ENCODE measurements at regions not wholly inside any gene's neighbourhood (a gene's known extent, or its start where the extent isn't known, plus 50 kb on each side); places are given as distances from the start of the nearest gene placed in this dataset.

DNA sequence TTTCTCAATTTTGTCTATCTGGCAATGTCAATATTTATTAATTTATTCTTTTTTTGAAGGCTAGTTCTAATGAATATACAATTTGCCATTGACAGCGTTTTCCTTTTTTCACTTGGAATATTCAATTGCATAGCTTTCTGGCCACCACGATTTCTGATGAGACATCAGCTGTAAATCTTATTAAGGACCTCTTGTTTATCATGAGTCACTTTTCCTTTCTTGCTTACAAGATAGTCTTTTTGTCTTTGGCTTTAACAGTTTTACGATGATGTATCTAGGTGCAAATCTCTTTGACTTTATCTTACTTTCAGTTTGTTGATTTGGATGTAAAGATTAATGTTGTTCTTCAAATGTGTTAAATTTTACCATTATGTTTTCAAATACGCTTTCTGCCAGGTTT is 991.6 kb upstream of the SLC10A2 start:
- DNase-seq, result no peak

GRCh38 chr13:104045907-104046306 is 979.7 kb upstream of the SLC10A2 start:
- DNase-seq, result no peak

DNA sequence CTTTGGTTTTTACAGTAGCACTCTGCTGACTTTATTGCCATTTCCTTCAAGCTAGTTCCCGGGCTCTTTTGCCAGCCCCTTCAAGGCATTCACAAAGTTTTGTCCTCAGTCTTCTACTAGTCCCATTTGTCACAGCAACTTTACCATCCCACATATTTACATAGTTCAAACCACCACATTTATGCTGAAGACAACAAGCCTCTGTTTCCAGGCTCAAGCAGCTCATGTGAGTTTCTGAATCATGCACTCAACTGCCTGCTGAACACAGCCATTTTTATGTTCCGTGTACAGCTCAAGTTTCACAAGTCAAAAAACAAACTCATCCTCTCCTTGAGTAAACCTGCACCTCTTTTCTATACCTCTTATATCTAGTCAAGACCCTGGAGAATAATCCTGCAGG is 977.0 kb upstream of the SLC10A2 start:
- no peak for DNase-seq

- no peak for DNase-seq
Observed at GRCh38 chr13:104034891-104035290, 968.7 kb upstream of the SLC10A2 start.

DNA sequence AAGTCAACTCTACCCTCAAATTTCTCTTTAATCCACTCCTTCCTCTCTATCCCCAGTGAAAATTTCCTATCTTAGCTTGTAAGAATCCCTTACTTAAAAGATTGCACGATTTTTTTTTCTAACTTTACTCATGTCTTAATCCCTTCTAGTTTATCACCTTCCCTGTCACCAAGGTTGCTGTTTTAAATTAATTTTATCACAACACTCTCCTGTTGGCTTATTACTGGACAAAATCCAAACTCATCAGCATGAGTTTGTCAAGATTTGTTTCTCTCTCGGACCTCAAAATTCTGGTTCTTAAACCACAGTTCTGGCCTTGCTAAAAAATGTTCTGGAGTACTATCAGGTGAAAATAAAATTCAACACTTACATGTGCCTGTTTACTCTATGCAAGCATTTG is 959.1 kb upstream of the SLC10A2 start:
- no peak for DNase-seq

GRCh38 chr13:104024416-104025170 is 958.4 kb upstream of the SLC10A2 start:
- DNase-seq, result no peak

- no peak for DNase-seq
Observed at GRCh38 chr13:104021806-104022397, 955.7 kb upstream of the SLC10A2 start.

DNA sequence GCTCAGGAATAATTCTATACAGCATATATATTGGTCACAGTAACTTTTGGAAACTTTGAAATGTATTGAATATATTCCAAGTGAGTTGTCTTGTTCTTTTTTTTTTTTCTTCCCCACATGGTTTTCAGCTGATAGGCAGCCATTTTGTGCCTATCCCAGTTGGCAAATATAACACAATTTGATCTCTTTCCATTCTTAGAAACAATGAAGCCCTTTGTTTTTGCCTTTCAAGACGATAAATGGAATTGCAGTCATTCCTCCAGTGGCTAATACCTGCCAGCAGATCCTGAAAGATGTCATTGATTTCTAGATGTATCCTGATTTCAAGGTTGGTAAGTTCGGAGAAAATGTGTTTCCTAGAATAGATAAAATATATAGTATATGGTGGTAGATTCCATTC is 951.1 kb upstream of the SLC10A2 start:
- no peak for DNase-seq

DNA sequence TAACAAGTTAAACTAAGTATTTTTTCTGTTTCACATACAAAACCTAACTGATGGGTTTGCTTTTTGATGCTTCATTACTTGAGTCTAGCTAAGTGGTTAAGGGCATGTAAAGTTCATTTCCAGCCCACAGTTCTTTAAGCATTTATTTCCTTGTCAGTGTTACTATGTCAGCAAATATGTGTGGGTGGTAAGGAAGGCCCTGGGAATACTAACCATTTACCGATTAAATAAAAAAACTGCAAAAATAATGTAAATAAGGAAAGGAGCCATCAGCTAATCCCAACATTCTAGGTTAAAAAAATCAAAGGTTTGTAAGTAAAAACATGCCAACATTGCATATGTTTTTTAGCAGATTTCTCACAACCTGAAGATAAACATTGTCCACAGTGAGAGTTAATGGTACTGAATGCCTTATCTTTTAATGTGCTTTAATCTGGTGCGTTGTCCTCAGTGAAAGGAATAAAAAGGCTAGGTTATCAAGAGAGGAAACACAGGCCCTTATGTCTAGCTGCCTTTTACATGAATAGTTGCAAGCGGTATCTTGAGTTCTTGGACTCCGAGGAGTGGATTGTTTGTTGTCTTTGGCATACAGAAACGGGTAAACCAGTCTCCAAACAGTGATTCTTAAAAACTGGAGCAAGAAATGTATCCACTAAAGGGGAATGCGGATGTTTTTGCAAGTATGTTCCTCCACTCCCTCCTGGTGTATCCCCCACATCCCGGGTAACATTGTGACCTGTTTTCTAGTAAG is 949.6 kb upstream of the SLC10A2 start:
- DNase-seq, result no peak

GRCh38 chr13:104014803-104015645 is 948.8 kb upstream of the SLC10A2 start:
- no peak for DNase-seq

DNA sequence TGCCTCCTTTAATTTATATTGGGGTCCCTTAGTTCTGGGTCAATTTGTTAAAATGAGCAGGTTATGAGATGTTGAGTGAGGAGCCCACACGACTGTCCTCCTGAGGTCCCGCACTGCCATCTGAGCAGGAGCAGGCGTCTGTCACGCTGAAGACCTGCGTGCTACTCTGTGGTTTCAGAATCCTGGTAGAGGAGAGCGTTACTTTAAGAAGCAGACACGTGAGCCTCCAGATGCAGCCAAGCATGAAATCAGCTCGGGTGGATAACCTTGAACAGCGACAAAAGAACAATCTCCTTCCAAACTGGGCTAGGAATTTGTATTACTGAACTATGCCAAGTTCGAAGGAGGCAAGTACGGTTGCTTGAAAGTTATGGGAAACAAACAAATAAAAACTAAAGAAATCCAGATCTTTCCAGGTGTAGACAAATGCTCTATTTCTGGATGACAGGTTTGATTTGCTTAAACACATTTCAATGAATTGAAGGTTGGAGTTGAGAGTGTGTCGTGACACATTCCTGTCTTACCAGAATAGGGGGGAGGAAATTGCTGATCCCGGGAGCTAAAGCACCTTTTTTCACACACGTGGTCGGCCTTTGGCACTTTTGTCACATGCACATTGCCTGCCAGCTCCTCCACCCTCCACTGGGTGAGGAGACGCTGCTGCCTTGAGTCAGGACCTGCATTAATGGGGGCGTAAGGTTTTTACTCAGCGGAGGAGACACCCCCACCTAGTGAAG is 945.5 kb upstream of the SLC10A2 start:
- no peak for DNase-seq

GRCh38 chr13:104008541-104009435 is 942.6 kb upstream of the SLC10A2 start:
- no peak for DNase-seq

GRCh38 chr13:104008075-104008474 is 941.9 kb upstream of the SLC10A2 start:
- DNase-seq, result no peak

GRCh38 chr13:104006625-104007075 is 940.4 kb upstream of the SLC10A2 start:
- DNase-seq, result no peak

DNA sequence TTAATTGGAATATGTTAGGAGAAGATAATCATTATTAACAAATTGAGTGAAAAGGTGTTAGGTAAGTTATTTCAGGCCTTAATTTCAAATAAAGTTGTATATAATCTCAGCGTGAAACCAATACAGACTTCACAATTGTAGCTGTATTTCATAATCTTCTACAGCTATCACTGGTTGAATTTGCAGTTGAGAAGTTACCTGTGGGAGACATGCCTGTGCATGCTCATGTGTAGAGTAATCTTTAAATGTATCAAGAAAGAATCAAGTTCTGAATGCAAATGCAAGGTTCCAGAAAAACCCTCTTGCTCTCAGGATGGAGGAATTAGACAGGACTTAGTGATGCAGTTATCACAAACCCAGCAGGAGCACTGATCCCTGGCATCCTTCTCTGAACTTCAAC is 938.4 kb upstream of the SLC10A2 start:
- no peak for DNase-seq

GRCh38 chr13:104002216-104002615 is 936.0 kb upstream of the SLC10A2 start:
- no peak for DNase-seq

- DNase-seq, result no peak
Observed at GRCh38 chr13:104001766-104002165, 935.5 kb upstream of the SLC10A2 start.

DNA sequence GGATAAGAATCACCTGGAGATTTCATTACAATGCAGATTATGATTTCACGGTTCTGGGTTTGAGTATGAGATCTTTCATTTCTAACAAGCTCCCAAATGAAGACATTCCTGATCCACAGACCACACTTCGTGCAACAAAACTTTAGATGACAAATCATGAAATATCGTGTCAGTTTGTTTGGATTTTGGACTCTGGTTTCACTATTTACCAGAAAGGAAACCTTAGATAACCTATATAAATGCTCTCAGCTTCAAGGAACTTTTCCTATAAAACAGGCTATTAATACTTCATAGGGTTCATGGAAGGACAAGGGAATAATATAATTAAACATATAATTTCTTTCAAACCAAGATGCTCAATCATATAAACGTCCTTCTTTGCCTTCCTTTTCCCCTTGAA is 930.5 kb upstream of the SLC10A2 start:
- DNase-seq, result no peak

DNA sequence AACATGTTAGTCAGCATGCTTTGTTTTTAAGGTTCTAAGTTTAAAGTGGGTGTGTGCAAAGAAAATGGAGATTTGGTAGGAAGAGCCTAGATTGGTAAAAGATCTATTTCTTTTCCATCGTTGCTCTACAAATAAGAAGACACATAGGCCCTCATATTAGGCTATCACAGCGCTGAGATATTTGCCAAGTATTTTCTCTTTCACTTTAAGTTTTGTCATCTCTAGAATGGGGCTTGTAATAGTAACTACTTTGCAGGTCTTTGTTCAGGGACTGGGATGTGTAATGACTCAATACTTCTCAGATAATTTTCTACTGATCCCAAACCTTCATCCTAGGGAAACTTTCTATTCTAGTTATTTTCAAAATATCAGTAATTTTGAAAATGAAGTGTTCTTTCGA is 917.7 kb upstream of the SLC10A2 start:
- DNase-seq, result no peak

DNA sequence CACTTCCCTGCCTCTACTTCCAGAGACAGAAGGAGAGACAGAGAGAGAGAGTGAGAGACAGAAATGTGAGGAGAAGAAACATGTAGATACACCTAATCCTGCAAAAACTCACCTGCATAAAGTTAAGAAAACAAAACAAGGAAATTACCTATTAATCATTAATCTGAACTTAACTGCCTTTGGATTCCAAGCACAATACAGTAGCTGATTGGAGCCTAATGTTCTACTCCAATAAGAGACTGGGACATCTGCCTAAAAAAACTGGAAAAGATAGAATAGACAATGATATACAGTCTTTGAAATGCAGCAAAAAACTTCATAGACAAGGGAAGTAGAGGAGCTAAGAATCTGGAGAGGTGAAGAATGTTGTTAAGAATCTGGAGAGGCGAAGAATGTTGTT is 910.2 kb upstream of the SLC10A2 start:
- DNase-seq, result no peak

DNA sequence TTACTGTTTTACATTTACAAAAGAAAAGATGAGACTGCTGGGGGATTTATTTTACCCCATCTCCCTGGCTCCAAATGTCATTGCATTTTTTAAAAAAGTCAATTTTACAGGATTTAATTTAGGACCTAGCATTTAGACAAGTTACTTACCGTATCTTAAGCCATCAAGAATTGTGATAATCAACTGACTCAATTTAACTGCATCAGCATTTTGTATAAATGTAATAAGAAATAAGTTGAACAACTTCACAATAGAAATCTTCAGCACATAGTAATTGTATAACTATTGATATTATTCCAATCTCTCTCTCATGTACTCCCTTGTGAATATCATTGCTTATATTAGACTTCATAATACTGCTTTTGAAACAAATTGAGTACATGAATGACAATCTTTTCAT is 907.5 kb upstream of the SLC10A2 start:
- DNase-seq, result no peak

Measured in activated naive CD4-positive, alpha-beta T cell treated with anti-CD3 and anti-CD28 coated beads, Interleukin-2, amount 50 U/mL, for 16 hours (primary cell).